AG08396 (cell line): ENCODE measurements at regions not wholly inside any gene's neighbourhood (a gene's known extent, or its start where the extent isn't known, plus 50 kb on each side); places are given as distances from the start of the nearest gene placed in this dataset.
A peak's percentile ranks its signal among the peaks of the same experiment; 100 is the strongest.
"Not testable (repeated sequence)": the region's sequence is repeated elsewhere in the genome, so short reads cannot be mapped to it uniquely, and the experiment has no call there.

ENCODE experiments used
- DNase-seq: peaks from one replicate; pipeline ENCODE4 v3.0.0; 2012; ENCODE audit warnings: low spot score, mixed read lengths

DNA sequence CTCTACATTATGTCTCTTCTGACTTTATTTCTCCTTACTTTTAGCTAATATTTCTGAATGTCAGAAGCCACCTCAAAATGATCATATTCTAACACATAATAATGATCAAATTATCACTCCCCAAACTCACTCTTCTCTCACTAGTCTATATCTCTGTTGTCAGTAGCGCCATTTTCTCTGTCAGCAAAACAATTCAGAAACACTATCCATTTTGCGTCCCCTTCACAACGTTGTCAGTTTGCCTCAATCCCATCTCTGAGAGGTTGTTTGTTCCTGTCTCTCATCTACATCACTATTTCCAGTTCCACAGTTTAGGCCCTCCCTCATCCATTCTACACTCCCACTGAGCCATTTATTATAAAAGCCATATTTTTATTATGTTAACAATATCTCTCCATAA lies 1376.3 kb upstream of the ACVR2A start:
- no peak for DNase-seq

DNA sequence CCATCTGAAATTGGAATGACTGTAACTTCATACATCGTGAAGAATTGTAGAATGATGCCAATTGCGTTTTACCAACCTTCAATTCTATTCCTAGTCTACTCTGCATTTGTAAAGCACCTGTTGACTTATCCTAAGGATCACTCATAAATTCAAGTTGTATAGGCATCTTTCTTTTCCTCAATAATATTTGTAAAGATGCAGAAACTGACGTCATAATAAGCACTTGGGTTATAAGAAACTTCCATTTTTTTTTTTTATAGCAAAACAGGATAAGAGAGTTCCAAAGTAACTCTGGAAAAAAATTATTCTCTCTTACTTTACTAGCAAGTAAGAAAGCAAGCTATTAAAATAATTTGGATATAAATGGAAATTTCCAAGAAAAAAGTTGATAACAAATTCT lies 1377.4 kb upstream of the ACVR2A start:
- DNase-seq, result no peak

GRCh38 chr2:146465460-146465859 lies 1379.4 kb upstream of the ACVR2A start:
- no peak for DNase-seq

DNA sequence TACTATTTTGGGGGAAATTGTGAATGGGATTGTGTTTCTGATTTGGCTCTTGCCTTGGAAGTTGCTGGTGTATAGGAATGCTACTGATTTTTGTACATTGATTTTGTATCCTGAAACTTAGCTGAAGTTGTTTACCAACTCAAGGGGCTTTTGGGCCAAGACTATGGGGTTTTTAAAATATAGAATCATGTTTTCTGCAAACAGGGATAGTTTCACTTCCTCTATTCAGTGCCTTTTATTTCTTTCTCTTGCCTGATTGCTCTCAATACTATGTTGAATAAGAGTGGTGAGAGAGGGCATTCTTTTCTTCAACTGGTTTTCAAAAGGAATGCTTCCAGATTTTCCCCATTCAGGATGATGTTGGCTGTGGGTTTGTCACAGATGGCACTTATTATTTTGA lies 1383.8 kb upstream of the ACVR2A start:
- no peak for DNase-seq

DNA sequence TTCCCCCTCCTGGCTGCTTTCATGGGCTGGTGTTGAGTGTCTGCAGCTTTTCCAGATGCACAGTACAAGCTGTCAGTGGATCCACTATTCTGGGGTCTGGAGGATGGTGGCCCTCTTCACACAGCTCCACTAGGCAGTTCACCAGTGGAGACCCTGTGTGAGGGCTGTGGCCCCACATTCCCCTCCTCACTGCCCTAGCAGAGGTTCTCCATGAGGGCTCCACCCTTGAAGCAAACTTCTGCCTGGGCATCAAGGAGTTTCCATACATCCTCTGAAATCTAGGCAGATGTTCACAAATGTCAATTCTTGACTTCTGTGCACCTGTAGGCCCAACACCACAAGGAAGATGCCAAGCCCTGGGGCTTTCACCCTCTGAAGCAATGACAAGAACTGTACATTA lies 1386.2 kb upstream of the ACVR2A start:
- no peak for DNase-seq

DNA sequence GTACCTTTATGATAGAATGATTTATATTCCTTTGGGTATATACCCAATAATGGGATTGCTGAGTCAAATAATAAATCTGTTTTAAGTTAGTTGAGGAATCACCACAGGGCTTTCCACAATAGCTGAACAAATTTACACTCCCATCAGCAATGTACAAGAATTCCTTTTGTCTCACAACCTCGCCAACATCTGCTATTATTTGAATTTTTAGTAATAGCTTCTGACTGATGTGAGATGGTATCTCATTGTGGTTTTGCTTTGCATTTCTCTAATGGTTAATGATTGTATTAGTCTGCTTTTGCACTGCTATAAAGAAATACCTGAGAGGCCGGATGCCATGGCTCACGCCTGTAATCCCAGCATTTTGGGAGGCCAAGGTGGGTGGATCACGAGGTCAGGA lies 1387.6 kb upstream of the ACVR2A start:
- no peak for DNase-seq

DNA sequence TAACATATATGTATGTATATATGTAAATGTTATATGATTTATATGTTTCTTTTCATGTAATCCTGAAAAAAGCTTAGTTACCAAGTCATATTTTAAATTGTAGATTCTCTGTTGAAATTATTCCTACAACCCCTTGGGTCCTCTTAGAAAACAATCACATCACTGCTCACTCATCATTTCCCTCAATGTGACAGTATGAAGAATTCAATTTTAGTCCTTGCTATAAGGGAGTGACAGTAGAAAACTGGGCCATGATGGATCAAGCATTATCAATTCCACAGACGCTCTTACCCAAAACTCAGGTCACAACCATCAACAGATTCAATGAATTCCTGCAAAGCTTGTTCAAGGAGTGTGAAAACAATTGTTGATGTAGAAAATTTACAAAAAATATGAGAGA lies 1389.5 kb upstream of the ACVR2A start:
- no peak for DNase-seq

- DNase-seq, result no peak
These were observed 1392.9 kb upstream of the ACVR2A start for GRCh38 chr2:146451972-146452371.

DNA sequence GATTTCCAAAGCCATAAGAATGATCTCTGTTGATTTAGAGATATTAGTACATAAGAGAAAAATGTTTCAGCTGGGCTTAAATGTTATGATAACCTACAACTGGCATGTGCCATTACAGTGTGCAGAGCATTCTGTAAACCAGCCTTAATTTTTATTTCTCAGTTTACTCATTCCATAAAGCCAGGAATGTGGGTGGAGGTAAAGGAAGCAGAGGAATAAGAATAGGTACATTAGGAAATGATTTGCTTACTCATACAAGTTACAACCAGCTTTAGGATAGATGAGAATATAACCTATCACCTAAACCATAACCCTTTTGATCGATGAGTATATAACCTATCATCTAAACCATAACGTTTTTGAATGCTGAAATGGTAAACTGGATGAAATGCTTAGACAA lies 1394.7 kb upstream of the ACVR2A start:
- DNase-seq, result no peak

GRCh38 chr2:146444987-146445386 lies 1399.8 kb upstream of the ACVR2A start:
- DNase-seq, result no peak

- DNase-seq, result no peak
These were observed 1400.7 kb upstream of the ACVR2A start for GRCh38 chr2:146444085-146444484.

DNA sequence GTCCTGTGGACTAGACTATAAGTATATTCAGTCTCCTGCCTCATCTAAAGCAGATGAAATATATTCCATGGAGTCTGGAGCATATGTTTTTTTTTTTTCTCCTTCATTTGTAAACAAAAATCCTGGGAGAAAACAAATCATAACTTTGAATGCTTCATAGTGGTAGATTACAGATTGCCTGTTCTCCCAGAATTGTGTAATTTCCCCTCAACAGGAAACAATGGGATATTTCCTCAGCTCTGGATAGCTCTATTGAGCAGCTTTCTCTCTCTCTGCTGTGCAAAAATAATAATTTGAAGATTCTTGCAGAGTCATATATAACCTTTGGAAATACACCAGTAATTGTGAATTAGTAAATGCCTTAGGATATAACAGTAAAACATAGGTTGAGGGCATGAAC lies 1406.6 kb upstream of the ACVR2A start:
- no peak for DNase-seq

GRCh38 chr2:146437712-146438111 lies 1407.1 kb upstream of the ACVR2A start:
- DNase-seq, result no peak

GRCh38 chr2:146433116-146433875 lies 1411.5 kb upstream of the ACVR2A start:
- no peak for DNase-seq

- DNase-seq, result no peak
These were observed 1415.5 kb upstream of the ACVR2A start for GRCh38 chr2:146429366-146429765.

DNA sequence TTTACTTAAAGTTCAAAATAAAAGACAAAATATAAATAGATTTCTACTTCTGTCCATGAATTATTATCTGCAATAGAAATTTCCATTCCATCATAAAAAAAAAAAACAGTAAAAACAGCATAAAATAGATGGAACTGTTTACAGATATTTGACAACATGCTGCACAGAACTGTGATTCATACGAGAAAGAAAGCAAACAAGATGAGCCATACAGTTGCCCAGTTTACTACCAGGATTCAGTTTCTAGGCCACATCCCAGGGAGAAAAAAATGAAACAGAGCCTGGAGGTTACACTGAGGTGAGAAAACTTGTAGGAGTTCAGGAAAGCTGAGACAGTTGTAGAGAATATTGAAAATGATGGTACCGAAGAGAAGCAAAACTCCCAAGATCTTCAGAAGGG lies 1426.9 kb upstream of the ACVR2A start:
- no peak for DNase-seq

GRCh38 chr2:146415291-146415690 lies 1429.5 kb upstream of the ACVR2A start:
- no peak for DNase-seq

GRCh38 chr2:146414456-146414855 lies 1430.4 kb upstream of the ACVR2A start:
- no peak for DNase-seq

GRCh38 chr2:146413086-146413610 lies 1431.7 kb upstream of the ACVR2A start:
- no peak for DNase-seq

GRCh38 chr2:146412625-146413024 lies 1432.2 kb upstream of the ACVR2A start:
- no peak for DNase-seq

DNA sequence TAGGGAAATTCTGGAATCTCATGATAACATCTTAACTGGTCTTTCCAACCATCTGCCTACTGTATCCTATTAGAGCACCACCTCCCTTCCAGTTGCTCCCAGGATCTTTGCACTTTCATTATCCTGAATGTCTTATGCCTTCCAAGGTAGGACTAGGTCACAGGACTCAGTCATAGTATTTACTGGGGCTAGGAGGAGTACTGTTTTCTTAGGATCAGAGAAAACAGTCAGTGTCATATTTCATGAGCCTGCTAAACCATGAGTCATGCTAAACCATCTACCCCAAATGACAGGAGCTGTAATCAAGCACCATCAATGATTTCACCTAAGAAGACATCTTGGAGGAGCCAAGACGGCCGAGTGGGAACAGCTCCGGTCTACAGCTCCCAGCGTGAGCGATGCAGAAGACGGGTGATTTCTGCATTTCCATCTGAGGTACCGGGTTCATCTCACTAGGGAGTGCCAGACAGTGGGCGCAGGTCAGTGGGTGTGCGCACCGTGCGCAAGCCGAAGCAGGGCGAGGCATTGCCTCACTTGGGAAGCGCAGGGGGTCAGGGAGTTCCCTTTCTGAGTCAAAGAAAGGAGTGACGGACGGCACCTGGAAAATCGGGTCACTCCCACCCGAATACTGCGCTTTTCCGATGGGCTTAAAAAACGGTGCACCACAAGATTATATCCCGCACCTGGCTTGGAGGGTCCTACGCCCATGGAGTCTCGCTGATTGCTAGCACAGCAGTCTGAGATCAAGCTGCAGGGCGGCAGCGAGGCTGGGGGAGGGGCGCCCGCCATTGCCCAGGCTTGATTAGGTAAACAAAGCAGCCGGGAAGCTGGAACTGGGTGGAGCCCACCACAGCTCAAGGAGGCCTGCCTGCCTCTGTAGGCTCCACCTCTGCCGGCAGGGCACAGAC lies 1439.2 kb upstream of the ACVR2A start:
- peak; percentile 6 for DNase-seq

GRCh38 chr2:146403546-146404160 lies 1441.2 kb upstream of the ACVR2A start:
- DNase-seq, result not testable (repeated sequence)

- no peak for DNase-seq
These were observed 1452.2 kb upstream of the ACVR2A start for GRCh38 chr2:146392631-146393030.
